K562 (cell line): ENCODE measurements at regions not wholly inside any gene's neighbourhood (a gene's known extent, or its start where the extent isn't known, plus 50 kb on each side); places are given as distances from the start of the nearest gene placed in this dataset.

Experiments
- EP400 ChIP-seq: fragments of 450-650 bp; IDR thresholded peaks from 2 replicates; pipeline ENCODE4 v1.6.1; 2017; ENCODE audit warnings: antibody characterized with exemption, mild to moderate bottlenecking, moderate library complexity
- FOS ChIP-seq: IDR thresholded peaks from 3 replicates; pipeline ENCODE4 v1.6.1; 2011; ENCODE audit not compliant: insufficient read length; ENCODE audit errors: extremely low read depth
- GTF2F1 ChIP-seq: IDR thresholded peaks from 2 replicates; pipeline ENCODE4 v1.6.1; 2011; ENCODE audit warnings: low read depth, low read length, improper control_type of control experiment
- NCOA1 ChIP-seq: fragments of 450-650 bp; IDR thresholded peaks from 2 replicates; pipeline ENCODE4 v1.6.1; 2016; ENCODE audit warnings: low read depth
- ZNF589 ChIP-seq: fragments of 200-800 bp; sonication (Bioruptor generic); IDR thresholded peaks from 2 replicates; pipeline ENCODE4 v1.6.1; 2016; ENCODE audit warnings: low read depth, missing genetic modification characterization, missing compliant biosample characterization
- TF ChIP-seq, protein P1 (sequence below), 3 experiments: IDR thresholded peaks in 2 of 3; conservative IDR thresholded peaks in 1 of 3; 2 replicates each; pipeline ENCODE4 v1.5.1; 2011 to 2012; ENCODE audit warnings: low read length in 3 of 3, mild to moderate bottlenecking in 3 of 3, control low read depth in 2 of 3, improper control_type of control experiment in 1 of 3, inconsistent platforms in 1 of 3, low read depth in 1 of 3, mixed read lengths in 1 of 3, moderate library complexity in 1 of 3; ENCODE audit not compliant: insufficient read depth in 2 of 3
- TF ChIP-seq, protein P2 (sequence below), 2 experiments: fragments of 450-650 bp; formaldehyde crosslinking in 1 of 2; IDR thresholded peaks; 2 replicates each; pipeline versions ENCODE4 v1.4.0 to v1.6.1; 2014 to 2020; ENCODE audit warnings: mild to moderate bottlenecking in 2 of 2, borderline replicate concordance in 1 of 2, low read depth in 1 of 2
- TF ChIP-seq, protein P3 (sequence below): sonication (generic); formaldehyde crosslinking; IDR thresholded peaks from 2 replicates; pipeline ENCODE4 v1.5.0; 2020; ENCODE audit warnings: missing genetic modification reagents

DNA sequence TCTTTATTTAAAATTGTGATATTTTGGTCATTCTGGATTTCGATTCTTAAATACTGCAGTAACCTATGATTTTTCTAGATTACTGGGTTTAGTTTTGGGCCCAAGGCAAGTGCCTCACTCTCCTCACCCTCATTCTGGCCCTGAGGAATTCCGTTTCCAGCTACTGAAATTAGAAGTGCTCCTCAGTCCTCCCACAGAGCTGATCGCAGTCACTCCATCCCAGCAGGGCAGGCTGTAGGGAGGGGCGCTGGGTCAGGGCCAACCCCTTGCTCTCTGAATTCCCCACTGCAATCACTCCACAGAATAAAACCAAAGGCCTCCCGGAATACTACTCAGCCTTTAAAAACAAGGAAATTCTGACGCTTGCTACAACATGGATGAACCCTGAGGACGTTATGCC is 66.5 kb upstream of the DIO3 start:
- TF ChIP-seq EP400 (no peak), FOS (no peak), ZNF589 (no peak), GTF2F1 (no peak), NCOA1 (no peak)
- TF ChIP-seq, protein P1, sequence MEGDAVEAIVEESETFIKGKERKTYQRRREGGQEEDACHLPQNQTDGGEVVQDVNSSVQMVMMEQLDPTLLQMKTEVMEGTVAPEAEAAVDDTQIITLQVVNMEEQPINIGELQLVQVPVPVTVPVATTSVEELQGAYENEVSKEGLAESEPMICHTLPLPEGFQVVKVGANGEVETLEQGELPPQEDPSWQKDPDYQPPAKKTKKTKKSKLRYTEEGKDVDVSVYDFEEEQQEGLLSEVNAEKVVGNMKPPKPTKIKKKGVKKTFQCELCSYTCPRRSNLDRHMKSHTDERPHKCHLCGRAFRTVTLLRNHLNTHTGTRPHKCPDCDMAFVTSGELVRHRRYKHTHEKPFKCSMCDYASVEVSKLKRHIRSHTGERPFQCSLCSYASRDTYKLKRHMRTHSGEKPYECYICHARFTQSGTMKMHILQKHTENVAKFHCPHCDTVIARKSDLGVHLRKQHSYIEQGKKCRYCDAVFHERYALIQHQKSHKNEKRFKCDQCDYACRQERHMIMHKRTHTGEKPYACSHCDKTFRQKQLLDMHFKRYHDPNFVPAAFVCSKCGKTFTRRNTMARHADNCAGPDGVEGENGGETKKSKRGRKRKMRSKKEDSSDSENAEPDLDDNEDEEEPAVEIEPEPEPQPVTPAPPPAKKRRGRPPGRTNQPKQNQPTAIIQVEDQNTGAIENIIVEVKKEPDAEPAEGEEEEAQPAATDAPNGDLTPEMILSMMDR (IDR thresholded peaks at IDR 0.05 in 2 of 3, conservative IDR thresholded peaks at IDR 0.05 in 1 of 3; ENCODE audit: insufficient read depth in 2 of 3, low read depth in 1 of 3, low read length in 3 of 3), result no peak
- TF ChIP-seq, protein P2, sequence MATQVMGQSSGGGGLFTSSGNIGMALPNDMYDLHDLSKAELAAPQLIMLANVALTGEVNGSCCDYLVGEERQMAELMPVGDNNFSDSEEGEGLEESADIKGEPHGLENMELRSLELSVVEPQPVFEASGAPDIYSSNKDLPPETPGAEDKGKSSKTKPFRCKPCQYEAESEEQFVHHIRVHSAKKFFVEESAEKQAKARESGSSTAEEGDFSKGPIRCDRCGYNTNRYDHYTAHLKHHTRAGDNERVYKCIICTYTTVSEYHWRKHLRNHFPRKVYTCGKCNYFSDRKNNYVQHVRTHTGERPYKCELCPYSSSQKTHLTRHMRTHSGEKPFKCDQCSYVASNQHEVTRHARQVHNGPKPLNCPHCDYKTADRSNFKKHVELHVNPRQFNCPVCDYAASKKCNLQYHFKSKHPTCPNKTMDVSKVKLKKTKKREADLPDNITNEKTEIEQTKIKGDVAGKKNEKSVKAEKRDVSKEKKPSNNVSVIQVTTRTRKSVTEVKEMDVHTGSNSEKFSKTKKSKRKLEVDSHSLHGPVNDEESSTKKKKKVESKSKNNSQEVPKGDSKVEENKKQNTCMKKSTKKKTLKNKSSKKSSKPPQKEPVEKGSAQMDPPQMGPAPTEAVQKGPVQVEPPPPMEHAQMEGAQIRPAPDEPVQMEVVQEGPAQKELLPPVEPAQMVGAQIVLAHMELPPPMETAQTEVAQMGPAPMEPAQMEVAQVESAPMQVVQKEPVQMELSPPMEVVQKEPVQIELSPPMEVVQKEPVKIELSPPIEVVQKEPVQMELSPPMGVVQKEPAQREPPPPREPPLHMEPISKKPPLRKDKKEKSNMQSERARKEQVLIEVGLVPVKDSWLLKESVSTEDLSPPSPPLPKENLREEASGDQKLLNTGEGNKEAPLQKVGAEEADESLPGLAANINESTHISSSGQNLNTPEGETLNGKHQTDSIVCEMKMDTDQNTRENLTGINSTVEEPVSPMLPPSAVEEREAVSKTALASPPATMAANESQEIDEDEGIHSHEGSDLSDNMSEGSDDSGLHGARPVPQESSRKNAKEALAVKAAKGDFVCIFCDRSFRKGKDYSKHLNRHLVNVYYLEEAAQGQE (IDR thresholded peaks at IDR 0.05; ENCODE audit: borderline replicate concordance), result no peak
- TF ChIP-seq, protein P2 (CRISPR knock-in tag; IDR thresholded peaks at IDR 0.05; ENCODE audit: low read depth), result no peak
- TF ChIP-seq, protein P3, sequence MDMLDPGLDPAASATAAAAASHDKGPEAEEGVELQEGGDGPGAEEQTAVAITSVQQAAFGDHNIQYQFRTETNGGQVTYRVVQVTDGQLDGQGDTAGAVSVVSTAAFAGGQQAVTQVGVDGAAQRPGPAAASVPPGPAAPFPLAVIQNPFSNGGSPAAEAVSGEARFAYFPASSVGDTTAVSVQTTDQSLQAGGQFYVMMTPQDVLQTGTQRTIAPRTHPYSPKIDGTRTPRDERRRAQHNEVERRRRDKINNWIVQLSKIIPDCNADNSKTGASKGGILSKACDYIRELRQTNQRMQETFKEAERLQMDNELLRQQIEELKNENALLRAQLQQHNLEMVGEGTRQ (CRISPR knock-in tag), result no peak
